B cell (primary cell): ENCODE measurements at regions not wholly inside any gene's neighbourhood (a gene's known extent, or its start where the extent isn't known, plus 50 kb on each side); places are given as distances from the start of the nearest gene placed in this dataset.
"Not testable (repeated sequence)": the region's sequence is repeated elsewhere in the genome, so short reads cannot be mapped to it uniquely, and the experiment has no call there.

Experiments used
- EZH2 ChIP-seq: IDR thresholded peaks from 2 replicates; pipeline ENCODE4 v1.6.1; 2012; ENCODE audit warnings: borderline replicate concordance, low read depth, mild to moderate bottlenecking, moderate library complexity, low read length; ENCODE audit not compliant: insufficient read depth, poor library complexity, severe bottlenecking
- TF ChIP-seq, protein P1 (sequence below): fragments of 200-600 bp; IDR thresholded peaks from one replicate; pipeline ENCODE4 v1.8.0; 2022; ENCODE audit warnings: antibody characterized with exemption, mild to moderate bottlenecking

DNA sequence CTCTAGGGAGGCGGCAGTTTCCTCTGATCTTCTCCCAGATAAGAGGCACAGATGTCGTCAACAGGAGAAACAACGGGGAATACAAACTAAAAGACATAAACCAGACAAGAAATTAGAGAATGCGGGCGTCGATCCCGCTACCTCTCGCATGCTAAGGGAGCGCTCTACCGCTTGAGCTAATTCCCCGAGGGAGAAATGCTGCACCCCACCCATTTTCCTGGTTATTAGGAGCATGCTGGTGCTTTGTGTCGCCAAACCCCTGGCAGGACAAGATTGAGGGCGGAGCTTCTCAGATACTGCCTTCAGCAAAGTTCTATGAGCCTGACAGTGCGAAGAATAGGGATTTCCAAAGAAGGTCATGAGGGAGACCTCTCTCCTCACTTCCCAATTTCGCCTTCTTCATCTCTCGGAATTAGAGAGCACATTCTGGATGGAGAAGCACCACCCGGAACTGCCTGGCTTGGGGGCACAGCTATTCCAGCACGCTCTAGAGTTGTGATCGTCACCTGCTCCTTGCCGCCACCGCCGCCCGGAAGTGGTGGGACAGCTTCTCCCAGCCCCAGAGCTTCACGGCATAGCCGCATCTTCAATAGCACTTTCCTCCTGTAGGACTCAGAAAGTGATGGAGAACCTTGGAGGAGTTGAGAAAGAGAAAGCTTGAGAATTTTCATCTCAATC is 475.4 kb downstream of the PRIM2 start:
- TF ChIP-seq, protein P1, sequence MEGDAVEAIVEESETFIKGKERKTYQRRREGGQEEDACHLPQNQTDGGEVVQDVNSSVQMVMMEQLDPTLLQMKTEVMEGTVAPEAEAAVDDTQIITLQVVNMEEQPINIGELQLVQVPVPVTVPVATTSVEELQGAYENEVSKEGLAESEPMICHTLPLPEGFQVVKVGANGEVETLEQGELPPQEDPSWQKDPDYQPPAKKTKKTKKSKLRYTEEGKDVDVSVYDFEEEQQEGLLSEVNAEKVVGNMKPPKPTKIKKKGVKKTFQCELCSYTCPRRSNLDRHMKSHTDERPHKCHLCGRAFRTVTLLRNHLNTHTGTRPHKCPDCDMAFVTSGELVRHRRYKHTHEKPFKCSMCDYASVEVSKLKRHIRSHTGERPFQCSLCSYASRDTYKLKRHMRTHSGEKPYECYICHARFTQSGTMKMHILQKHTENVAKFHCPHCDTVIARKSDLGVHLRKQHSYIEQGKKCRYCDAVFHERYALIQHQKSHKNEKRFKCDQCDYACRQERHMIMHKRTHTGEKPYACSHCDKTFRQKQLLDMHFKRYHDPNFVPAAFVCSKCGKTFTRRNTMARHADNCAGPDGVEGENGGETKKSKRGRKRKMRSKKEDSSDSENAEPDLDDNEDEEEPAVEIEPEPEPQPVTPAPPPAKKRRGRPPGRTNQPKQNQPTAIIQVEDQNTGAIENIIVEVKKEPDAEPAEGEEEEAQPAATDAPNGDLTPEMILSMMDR, result not testable (repeated sequence)
- TF ChIP-seq EZH2, result not testable (repeated sequence)
